GM21619 (cell line): ENCODE measurements at regions not wholly inside any gene's neighbourhood (a gene's known extent, or its start where the extent isn't known, plus 50 kb on each side); places are given as distances from the start of the nearest gene placed in this dataset.
"Not testable (repeated sequence)": the region's sequence is repeated elsewhere in the genome, so short reads cannot be mapped to it uniquely, and the experiment has no call there.

ENCODE experiments used
- ATAC-seq: cut with Tn5 transposase; IDR thresholded peaks from one replicate; pipeline ENCODE4 v1.9.1; 2021; ENCODE audit not compliant: unreplicated experiment

GRCh38 chr12:66774929-66775328 is 96.1 kb upstream of the GRIP1 start:
- no peak for ATAC-seq

GRCh38 chr12:66775871-66776270 is 97.0 kb upstream of the GRIP1 start:
- ATAC-seq: no peak

GRCh38 chr12:66776974-66777373 is 98.1 kb upstream of the GRIP1 start:
- peak; percentile 98 for ATAC-seq

- ATAC-seq: no peak
Measured at GRCh38 chr12:66779466-66779865, 100.6 kb upstream of the GRIP1 start.

GRCh38 chr12:66786531-66787308 is 107.8 kb upstream of the GRIP1 start:
- ATAC-seq: no peak

GRCh38 chr12:66799551-66799950 is 120.7 kb upstream of the GRIP1 start:
- ATAC-seq: no peak

- ATAC-seq: no peak
Measured at GRCh38 chr12:66800046-66800445, 121.2 kb upstream of the GRIP1 start.

GRCh38 chr12:66803930-66804329 is 125.1 kb upstream of the GRIP1 start:
- no peak for ATAC-seq

- ATAC-seq: no peak
Measured at GRCh38 chr12:66804563-66804974, 125.7 kb upstream of the GRIP1 start.

- no peak for ATAC-seq
Measured at GRCh38 chr12:66808606-66809005, 129.7 kb upstream of the GRIP1 start.

- ATAC-seq: no peak
Measured at GRCh38 chr12:66813137-66813892, 134.4 kb upstream of the GRIP1 start.

- ATAC-seq: no peak
Measured at GRCh38 chr12:66819587-66819986, 140.7 kb upstream of the GRIP1 start.

- ATAC-seq: no peak
Measured at GRCh38 chr12:66822961-66823360, 144.1 kb upstream of the GRIP1 start.

- ATAC-seq: no peak
Measured at GRCh38 chr12:66823857-66824570, 145.1 kb upstream of the GRIP1 start.

GRCh38 chr12:66825921-66826320 is 147.0 kb upstream of the GRIP1 start:
- not testable (repeated sequence) for ATAC-seq

- ATAC-seq: no peak
Measured at GRCh38 chr12:66829660-66830325, 150.9 kb upstream of the GRIP1 start.

GRCh38 chr12:66831495-66831894 is 152.6 kb upstream of the GRIP1 start:
- ATAC-seq: no peak

GRCh38 chr12:66832997-66833396 is 154.1 kb upstream of the GRIP1 start:
- ATAC-seq: no peak

- ATAC-seq: no peak
Measured at GRCh38 chr12:66836623-66837310, 157.9 kb upstream of the GRIP1 start.

GRCh38 chr12:66837311-66837627 is 158.4 kb upstream of the GRIP1 start:
- ATAC-seq: no peak

GRCh38 chr12:66838366-66838765 is 159.5 kb upstream of the GRIP1 start:
- no peak for ATAC-seq
